Activated CD4-positive, alpha-beta memory T cell treated with anti-CD3 and anti-CD28 coated beads for 36 hours (primary cell): ENCODE measurements at regions not wholly inside any gene's neighbourhood (a gene's known extent, or its start where the extent isn't known, plus 50 kb on each side); places are given as distances from the start of the nearest gene placed in this dataset.

ENCODE experiments used
- CTCF ChIA-PET: fragments of 350-600 bp; sonication (Branson Sonifier 250); formaldehyde crosslinking; loops from one replicate; lab custom pipeline; 2021; ENCODE audit warnings: antibody characterized with exemption, inconsistent platforms; lab: Charles Lee
- POLR2A ChIA-PET: fragments of 350-600 bp; sonication (Branson Sonifier 250); formaldehyde crosslinking; loops from one replicate; lab custom pipeline; 2021; ENCODE audit warnings: antibody characterized with exemption; lab: Charles Lee
- DNase-seq: peaks from one replicate; pipeline ENCODE4 v3.0.0-alpha.2; 2020
- H3K27ac Mint-ChIP-seq: one replicate; pipeline ENCODE4 v1.8.0; 2021; ENCODE audit warnings: mixed read lengths
- H3K27me3 Mint-ChIP-seq: one replicate; pipeline ENCODE4 v1.8.0; 2021; ENCODE audit warnings: mixed read lengths
- H3K36me3 Mint-ChIP-seq: one replicate; pipeline ENCODE4 v1.8.0; 2021; ENCODE audit warnings: mixed read lengths
- H3K4me1 Mint-ChIP-seq: one replicate; pipeline ENCODE4 v1.8.0; 2021; ENCODE audit warnings: low read depth, mixed read lengths
- H3K4me3 Mint-ChIP-seq: one replicate; pipeline ENCODE4 v1.8.0; 2021; ENCODE audit warnings: mild to moderate bottlenecking, mixed read lengths
- H3K9me3 Mint-ChIP-seq: one replicate; pipeline ENCODE4 v1.8.0; 2021; ENCODE audit warnings: mixed read lengths
- intact Hi-C: fragments of 100-400 bp; cut with micrococcal nuclease; formaldehyde crosslinking; loops from one replicate; pipeline ENCODE4 v1.15.1; 2023

DNA sequence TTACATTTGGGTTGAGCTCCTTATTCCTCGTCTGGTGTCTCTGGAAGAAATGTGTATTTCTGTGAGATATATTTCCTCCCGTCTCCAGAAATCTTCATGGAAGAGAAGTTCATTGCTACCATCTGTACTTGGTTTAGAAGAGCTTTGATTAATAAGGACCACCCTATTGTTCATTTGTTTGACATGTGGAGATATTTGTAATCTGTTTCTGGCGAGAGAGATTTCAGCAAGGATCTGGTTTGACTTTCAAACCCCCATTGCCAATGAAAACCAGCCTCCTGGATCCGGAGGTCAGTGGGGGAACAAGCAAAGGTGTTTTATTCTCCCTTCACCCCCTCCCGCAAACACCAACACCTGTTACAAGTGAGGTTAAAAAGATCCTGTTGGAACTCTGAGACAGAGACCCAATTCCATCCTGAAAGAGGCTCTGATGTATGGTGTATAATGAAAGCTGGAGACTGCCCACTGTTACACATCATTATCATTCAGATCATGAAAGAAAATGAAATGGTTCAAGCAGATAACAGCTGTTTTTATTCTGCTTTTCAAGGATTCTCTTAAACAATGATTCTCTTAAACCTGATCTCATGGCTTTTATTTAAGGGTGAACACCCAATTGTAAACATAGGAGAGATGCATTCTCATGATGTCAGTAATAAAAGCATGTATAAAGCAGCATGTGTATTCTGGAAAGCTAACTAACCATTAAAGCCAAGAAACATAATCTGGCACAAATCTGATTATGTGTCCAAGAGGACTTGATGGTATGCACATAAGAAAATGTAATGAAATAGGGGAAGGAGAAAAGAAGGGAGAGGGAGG lies 393.5 kb upstream of the ADGRL2 start:
- Mint-ChIP-seq H3K27me3 (no peaks in the 10 kb centered on the region), H3K4me1 (no peaks in the 10 kb centered on the region), H3K9me3 (no peaks in the 10 kb centered on the region), H3K27ac (no peak overlapping the region), H3K4me3 (no peak overlapping the region), H3K36me3 (no peaks in the 10 kb centered on the region)
- ChIA-PET POLR2A (no interaction called here), CTCF (no interaction called here)
- intact Hi-C loops, result no loop called here
- no peak for DNase-seq

- no peak for DNase-seq
- CTCF ChIA-PET, result no interaction called here
Measured at GRCh38 chr1:81406292-81406999, 394.3 kb upstream of the ADGRL2 start.

GRCh38 chr1:81398041-81398440 lies 402.7 kb upstream of the ADGRL2 start:
- Mint-ChIP-seq H3K4me3 (no peak overlapping the region), H3K4me1 (no peaks in the 10 kb centered on the region), H3K27me3 (no peaks in the 10 kb centered on the region), H3K9me3 (peaks cover 29% of the 10 kb centered on the region), H3K36me3 (no peaks in the 10 kb centered on the region), H3K27ac (no peak overlapping the region)
- DNase-seq, result no peak
- CTCF ChIA-PET, result no interaction called here
- intact Hi-C loops, result no loop called here
- POLR2A ChIA-PET, result no interaction called here

More at GRCh38 chr1:81406292-81406999, 394.3 kb upstream of the ADGRL2 start:
- intact Hi-C loops, result no loop called here
- no peak overlapping the region for H3K4me3 Mint-ChIP-seq
- POLR2A ChIA-PET, result no interaction called here
- no peaks in the 10 kb centered on the region for H3K27me3 Mint-ChIP-seq
- H3K4me1 Mint-ChIP-seq, result no peaks in the 10 kb centered on the region
- no peaks in the 10 kb centered on the region for H3K9me3 Mint-ChIP-seq
- H3K36me3 Mint-ChIP-seq, result no peaks in the 10 kb centered on the region
- H3K27ac Mint-ChIP-seq, result no peak overlapping the region

- CTCF ChIA-PET, result no interaction called here
- DNase-seq, result no peak
- Mint-ChIP-seq H3K9me3 (peaks cover 9% of the 10 kb centered on the region), H3K27ac (no peak overlapping the region), H3K36me3 (no peaks in the 10 kb centered on the region), H3K4me1 (no peaks in the 10 kb centered on the region), H3K4me3 (no peak overlapping the region), H3K27me3 (no peaks in the 10 kb centered on the region)
- POLR2A ChIA-PET, result no interaction called here
- intact Hi-C loops, result no loop called here
Measured at GRCh38 chr1:81392526-81393226, 408.1 kb upstream of the ADGRL2 start.

DNA sequence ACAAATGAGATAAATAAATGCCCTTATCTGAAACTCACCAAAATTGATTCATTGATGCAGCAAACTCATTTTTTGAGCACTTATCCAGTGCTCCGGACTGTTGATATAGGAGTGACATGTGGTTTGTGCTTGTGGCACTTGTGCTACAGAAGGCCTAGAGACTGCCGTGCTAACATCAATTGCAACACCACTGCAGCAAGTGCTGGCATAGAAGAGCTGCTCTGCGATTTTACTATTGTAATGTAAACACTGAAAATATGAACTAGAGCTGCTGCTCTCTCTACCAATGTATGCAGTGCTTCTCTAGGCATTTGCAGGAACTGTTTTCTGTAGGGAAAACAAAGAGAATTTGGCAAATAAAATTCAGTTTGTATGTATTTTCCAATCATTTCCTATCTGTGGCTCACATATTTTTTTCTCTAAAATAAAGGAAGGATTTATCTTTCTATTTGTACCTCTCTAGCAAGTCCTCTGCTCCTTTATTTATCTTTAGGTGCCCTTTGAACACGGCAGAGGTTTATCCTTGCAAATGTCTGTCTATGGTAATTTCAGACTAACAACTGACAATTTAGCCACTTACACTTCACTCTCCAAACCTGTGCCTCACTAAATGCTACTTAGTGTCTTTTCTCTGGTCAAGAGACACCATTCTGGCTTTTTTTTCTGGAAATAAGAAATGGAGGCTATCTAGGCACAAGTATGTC lies 409.5 kb upstream of the ADGRL2 start:
- POLR2A ChIA-PET, result no interaction called here
- Mint-ChIP-seq H3K27me3 (no peaks in the 10 kb centered on the region), H3K36me3 (no peaks in the 10 kb centered on the region), H3K9me3 (peaks cover 5% of the 10 kb centered on the region), H3K4me1 (no peaks in the 10 kb centered on the region), H3K27ac (no peak overlapping the region), H3K4me3 (no peak overlapping the region)
- DNase-seq, result no peak
- intact Hi-C loops, result no loop called here
- CTCF ChIA-PET, result interaction anchor here (0.5 kb wide), 1 partner anchor 1031 kb away, joined by 3 read pairs; no protein-coding TSS in a partner anchor

DNA sequence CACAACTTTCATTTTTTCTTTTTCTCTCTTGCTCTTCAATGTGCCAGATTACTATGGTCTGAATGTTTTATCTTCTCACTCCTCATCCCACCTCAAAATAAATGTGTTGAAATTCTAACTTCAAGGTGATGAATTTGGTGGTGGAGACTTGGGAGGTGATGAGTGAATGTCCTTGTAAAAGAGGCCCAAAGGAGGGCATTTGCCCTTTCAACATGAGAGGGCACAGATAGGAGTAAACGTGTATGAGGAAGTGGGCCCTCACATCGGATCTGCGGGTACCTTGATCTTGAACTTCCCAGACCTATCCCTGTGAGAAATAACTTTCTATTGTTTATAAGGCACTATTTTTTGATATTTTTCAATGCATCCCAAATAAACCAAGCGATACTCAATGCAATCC lies 412.3 kb upstream of the ADGRL2 start:
- Mint-ChIP-seq H3K9me3 (peaks cover 3% of the 10 kb centered on the region), H3K27ac (no peak overlapping the region), H3K4me1 (no peaks in the 10 kb centered on the region), H3K4me3 (no peak overlapping the region), H3K36me3 (no peaks in the 10 kb centered on the region), H3K27me3 (no peaks in the 10 kb centered on the region)
- no peak for DNase-seq
- CTCF ChIA-PET, result no interaction called here
- POLR2A ChIA-PET, result no interaction called here
- intact Hi-C loops, result no loop called here

DNA sequence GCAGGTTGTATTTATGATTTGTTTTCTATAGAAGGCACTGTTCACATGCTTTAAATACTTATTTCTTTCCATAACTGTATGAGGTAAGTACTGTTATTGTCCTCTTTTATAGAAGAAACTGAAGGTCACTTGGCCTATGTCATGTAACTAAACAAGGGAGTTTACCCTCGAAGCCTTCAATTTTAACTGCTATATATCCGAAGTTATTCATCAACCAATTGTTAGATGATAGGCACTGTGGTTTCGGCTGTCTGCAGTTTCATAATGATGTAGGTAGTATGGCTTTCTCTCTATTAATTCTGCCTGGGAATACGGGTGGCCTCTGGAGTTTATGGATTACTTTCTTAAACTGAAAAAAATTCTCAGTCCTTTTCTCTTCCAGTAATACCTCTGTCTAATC lies 413.3 kb upstream of the ADGRL2 start:
- intact Hi-C loops, result no loop called here

GRCh38 chr1:81382561-81382960 lies 418.2 kb upstream of the ADGRL2 start:
- intact Hi-C loops, result no loop called here
- Mint-ChIP-seq H3K4me3 (no peak overlapping the region), H3K27ac (no peak overlapping the region), H3K27me3 (no peaks in the 10 kb centered on the region), H3K4me1 (no peaks in the 10 kb centered on the region), H3K36me3 (no peaks in the 10 kb centered on the region), H3K9me3 (no peaks in the 10 kb centered on the region)
- ChIA-PET CTCF (no interaction called here), POLR2A (no interaction called here)
- DNase-seq, result no peak

More for the DNA sequence above, 413.3 kb upstream of the ADGRL2 start:
- H3K4me3 Mint-ChIP-seq, result no peak overlapping the region
- peaks cover 3% of the 10 kb centered on the region for H3K9me3 Mint-ChIP-seq
- no peaks in the 10 kb centered on the region for H3K27me3 Mint-ChIP-seq
- CTCF ChIA-PET, result no interaction called here
- no peak for DNase-seq
- no peaks in the 10 kb centered on the region for H3K36me3 Mint-ChIP-seq
- POLR2A ChIA-PET, result no interaction called here
- no peaks in the 10 kb centered on the region for H3K4me1 Mint-ChIP-seq
- H3K27ac Mint-ChIP-seq, result no peak overlapping the region

DNA sequence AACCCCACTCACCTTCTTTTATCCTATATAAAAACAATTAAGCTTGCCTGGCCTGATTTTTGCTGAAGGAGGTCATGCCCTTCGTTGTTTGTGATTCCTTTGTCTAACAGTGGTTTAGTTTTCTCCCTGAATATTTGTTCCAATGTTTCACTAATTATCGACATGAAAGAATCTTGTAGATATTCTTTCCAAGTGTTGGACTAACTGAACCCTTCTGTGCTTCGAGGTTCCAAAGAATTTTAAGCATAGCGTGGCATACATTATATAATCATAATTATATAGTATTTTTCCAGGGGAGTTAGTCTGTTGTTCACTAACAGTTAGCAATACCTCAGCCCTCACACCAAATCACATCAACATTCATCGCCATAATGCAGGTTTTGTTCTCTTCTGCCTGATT lies 418.9 kb upstream of the ADGRL2 start:
- Mint-ChIP-seq H3K27ac (no peak overlapping the region), H3K4me1 (no peaks in the 10 kb centered on the region), H3K4me3 (no peak overlapping the region), H3K36me3 (no peaks in the 10 kb centered on the region), H3K27me3 (no peaks in the 10 kb centered on the region), H3K9me3 (no peaks in the 10 kb centered on the region)
- ChIA-PET CTCF (no interaction called here), POLR2A (no interaction called here)
- no peak for DNase-seq
- intact Hi-C loops, result no loop called here

DNA sequence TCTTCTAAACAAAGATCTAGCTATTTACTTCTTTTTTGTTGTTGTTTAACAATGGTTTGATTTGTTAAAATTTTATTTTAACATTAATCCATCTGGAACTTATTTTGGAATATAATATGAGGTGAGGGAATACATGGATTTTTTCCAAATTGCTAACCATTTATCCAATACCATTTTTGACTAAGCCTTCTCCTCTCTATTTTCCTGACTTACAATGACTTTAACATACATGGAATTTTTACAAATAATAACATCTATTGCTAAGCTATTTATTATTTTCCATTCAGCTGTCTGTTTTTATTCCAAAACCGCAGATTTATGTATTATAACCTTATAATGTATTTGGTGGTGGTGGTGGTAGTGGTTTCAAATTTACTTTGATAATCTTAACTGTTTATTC lies 420.3 kb upstream of the ADGRL2 start:
- H3K27me3 Mint-ChIP-seq, result no peaks in the 10 kb centered on the region
- intact Hi-C loops, result no loop called here
- ChIA-PET CTCF (no interaction called here), POLR2A (no interaction called here)
- H3K27ac Mint-ChIP-seq, result no peak overlapping the region
- H3K4me1 Mint-ChIP-seq, result no peaks in the 10 kb centered on the region
- H3K36me3 Mint-ChIP-seq, result no peaks in the 10 kb centered on the region
- no peak overlapping the region for H3K4me3 Mint-ChIP-seq
- H3K9me3 Mint-ChIP-seq, result no peaks in the 10 kb centered on the region
- no peak for DNase-seq

- Mint-ChIP-seq H3K4me3 (no peak overlapping the region), H3K9me3 (no peaks in the 10 kb centered on the region), H3K36me3 (no peaks in the 10 kb centered on the region), H3K27ac (no peak overlapping the region), H3K4me1 (no peaks in the 10 kb centered on the region), H3K27me3 (no peaks in the 10 kb centered on the region)
- no peak for DNase-seq
- intact Hi-C loops, result no loop called here
- ChIA-PET CTCF (no interaction called here), POLR2A (no interaction called here)
Measured at GRCh38 chr1:81379430-81379829, 421.3 kb upstream of the ADGRL2 start.

DNA sequence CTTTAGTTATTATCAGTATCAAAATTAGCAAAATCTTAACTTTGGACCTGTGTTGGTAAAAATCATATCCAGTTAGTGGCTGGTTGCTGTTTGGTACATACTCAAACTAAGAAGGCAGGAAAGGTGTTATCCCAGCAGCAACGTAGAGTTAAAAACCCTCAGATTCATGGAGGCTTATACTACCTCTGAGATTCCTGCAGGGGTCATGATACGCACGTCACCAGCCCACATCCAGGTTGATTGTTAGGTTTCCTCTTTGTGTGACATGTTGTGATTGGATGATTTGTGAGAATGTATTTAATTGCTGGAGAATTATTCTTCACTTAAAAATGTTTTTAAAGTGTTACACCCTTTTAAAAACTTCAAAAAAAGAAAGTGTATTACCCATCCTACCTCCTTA lies 423.3 kb upstream of the ADGRL2 start:
- CTCF ChIA-PET, result no interaction called here
- DNase-seq, result no peak
- Mint-ChIP-seq H3K9me3 (peaks cover 5% of the 10 kb centered on the region), H3K4me3 (no peak overlapping the region), H3K27me3 (no peaks in the 10 kb centered on the region), H3K4me1 (no peaks in the 10 kb centered on the region), H3K27ac (no peak overlapping the region), H3K36me3 (no peaks in the 10 kb centered on the region)
- POLR2A ChIA-PET, result no interaction called here
- intact Hi-C loops, result no loop called here
